ENCODE measurements at regions not wholly inside any gene's neighbourhood (a gene's known extent, or its start where the extent isn't known, plus 50 kb on each side); places are given as distances from the start of the nearest gene placed in this dataset.

- Histone ChIP-seq H3K4me3 (ENCODE audit: low read depth in 1 of 2, low read length in 2 of 2) (no peak overlapping the region), H3K27me3 (ENCODE audit: control insufficient read depth in 1 of 2, insufficient read depth in 2 of 2, low read length in 2 of 2) (no peaks in the 10 kb centered on the region), H3K36me3 (ENCODE audit: control insufficient read depth in 2 of 2, insufficient read depth in 2 of 2, low read length in 1 of 2) (no peaks in the 10 kb centered on the region), H3K4me1 (ENCODE audit: control insufficient read depth in 2 of 2, insufficient read depth in 2 of 2, low read length in 1 of 2) (peaks cover 0 to 8% of the 10 kb centered on the region in 2 donors), H3K27ac (ENCODE audit: low read depth in 2 of 2, low read length in 1 of 2) (peak overlapping the region in 1 of 2 donors; percentile 47), H3K9me3 (ENCODE audit: control insufficient read depth in 2 of 2, insufficient read depth in 1 of 2, low read depth in 1 of 2, low read length in 1 of 2) (no peaks in the 10 kb centered on the region)
- WGBS, 2 donors = 63 to 70% methylated on average over 4 of the region's 4 CpGs
These were observed 131.5 kb downstream of the SOCS6 start for GRCh38 chr18:70420146-70420898.

GRCh38 chr18:70419526-70419925 lies 130.7 kb downstream of the SOCS6 start:
- Histone ChIP-seq H3K9me3 (ENCODE audit: control insufficient read depth in 2 of 2, insufficient read depth in 1 of 2, low read depth in 1 of 2, low read length in 1 of 2) (no peaks in the 10 kb centered on the region), H3K36me3 (ENCODE audit: control insufficient read depth in 2 of 2, insufficient read depth in 2 of 2, low read length in 1 of 2) (no peaks in the 10 kb centered on the region), H3K4me3 (ENCODE audit: low read depth in 1 of 2, low read length in 2 of 2) (no peak overlapping the region), H3K4me1 (ENCODE audit: control insufficient read depth in 2 of 2, insufficient read depth in 2 of 2, low read length in 1 of 2) (peaks cover 0 to 8% of the 10 kb centered on the region in 2 donors), H3K27me3 (ENCODE audit: control insufficient read depth in 1 of 2, insufficient read depth in 2 of 2, low read length in 2 of 2) (no peaks in the 10 kb centered on the region), H3K27ac (ENCODE audit: low read depth in 2 of 2, low read length in 1 of 2) (no peak overlapping the region)
- WGBS, 2 donors = 66 to 71% methylated on average over 3 of the region's 3 CpGs

- 72 to 76% methylated on average over 12 of the region's 12 CpGs for WGBS, 2 donors
- H3K36me3 ChIP-seq (ENCODE audit: control insufficient read depth in 2 of 2, insufficient read depth in 2 of 2, low read length in 1 of 2) = no peaks in the 10 kb centered on the region
- no peak overlapping the region for H3K27ac ChIP-seq (ENCODE audit: low read depth in 2 of 2, low read length in 1 of 2)
- H3K4me3 ChIP-seq (ENCODE audit: low read depth in 1 of 2, low read length in 2 of 2) = no peak overlapping the region
- peaks cover 0 to 8% of the 10 kb centered on the region in 2 donors for H3K4me1 ChIP-seq (ENCODE audit: control insufficient read depth in 2 of 2, insufficient read depth in 2 of 2, low read length in 1 of 2)
- no peaks in the 10 kb centered on the region for H3K9me3 ChIP-seq (ENCODE audit: control insufficient read depth in 2 of 2, insufficient read depth in 1 of 2, low read depth in 1 of 2, low read length in 1 of 2)
- H3K27me3 ChIP-seq (ENCODE audit: control insufficient read depth in 1 of 2, insufficient read depth in 2 of 2, low read length in 2 of 2) = no peaks in the 10 kb centered on the region
These were observed 129.9 kb downstream of the SOCS6 start for GRCh38 chr18:70418546-70419311.

DNA sequence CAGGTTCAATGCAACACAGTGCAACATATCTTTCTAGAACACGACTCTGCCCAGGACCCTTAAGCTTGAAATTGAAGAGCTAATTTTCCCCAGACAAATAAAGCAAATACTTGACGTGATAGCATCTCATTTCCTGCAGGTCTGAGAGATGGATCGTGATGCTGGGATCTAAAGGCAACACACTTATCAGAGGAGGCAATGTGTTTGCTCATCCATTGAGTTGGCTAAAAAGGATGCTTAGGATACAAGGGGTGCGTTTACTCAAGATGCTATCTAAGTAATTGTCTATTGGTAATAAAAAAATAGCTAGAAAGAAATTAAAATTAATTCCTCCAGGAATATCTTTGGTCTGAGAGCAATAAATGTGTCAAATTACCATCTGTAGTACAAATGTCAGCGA lies 129.0 kb downstream of the SOCS6 start:
- no peaks in the 10 kb centered on the region for H3K36me3 ChIP-seq (ENCODE audit: control insufficient read depth in 2 of 2, insufficient read depth in 2 of 2, low read length in 1 of 2)
- WGBS, 2 donors = 66 to 76% methylated on average over 5 of the region's 5 CpGs

GRCh38 chr18:70416496-70416895 lies 127.7 kb downstream of the SOCS6 start:
- 78 to 81% methylated on average over 8 of the region's 8 CpGs for WGBS, 2 donors
- peak overlapping the region in 1 of 2 donors; percentile 78 for H3K27ac ChIP-seq (ENCODE audit: low read depth in 2 of 2, low read length in 1 of 2)
- no peaks in the 10 kb centered on the region for H3K4me1 ChIP-seq (ENCODE audit: control insufficient read depth in 2 of 2, insufficient read depth in 2 of 2, low read length in 1 of 2)
- no peaks in the 10 kb centered on the region for H3K27me3 ChIP-seq (ENCODE audit: control insufficient read depth in 1 of 2, insufficient read depth in 2 of 2, low read length in 2 of 2)
- no peak overlapping the region for H3K4me3 ChIP-seq (ENCODE audit: low read depth in 1 of 2, low read length in 2 of 2)
- H3K36me3 ChIP-seq (ENCODE audit: control insufficient read depth in 2 of 2, insufficient read depth in 2 of 2, low read length in 1 of 2) = no peaks in the 10 kb centered on the region
- H3K9me3 ChIP-seq (ENCODE audit: control insufficient read depth in 2 of 2, insufficient read depth in 1 of 2, low read depth in 1 of 2, low read length in 1 of 2) = no peaks in the 10 kb centered on the region

More for the DNA sequence above, 129.0 kb downstream of the SOCS6 start:
- Histone ChIP-seq H3K27me3 (ENCODE audit: control insufficient read depth in 1 of 2, insufficient read depth in 2 of 2, low read length in 2 of 2) (no peaks in the 10 kb centered on the region), H3K27ac (ENCODE audit: low read depth in 2 of 2, low read length in 1 of 2) (no peak overlapping the region), H3K4me1 (ENCODE audit: control insufficient read depth in 2 of 2, insufficient read depth in 2 of 2, low read length in 1 of 2) (peaks cover 0 to 3% of the 10 kb centered on the region in 2 donors), H3K9me3 (ENCODE audit: control insufficient read depth in 2 of 2, insufficient read depth in 1 of 2, low read depth in 1 of 2, low read length in 1 of 2) (no peaks in the 10 kb centered on the region), H3K4me3 (ENCODE audit: low read depth in 1 of 2, low read length in 2 of 2) (no peak overlapping the region)

DNA sequence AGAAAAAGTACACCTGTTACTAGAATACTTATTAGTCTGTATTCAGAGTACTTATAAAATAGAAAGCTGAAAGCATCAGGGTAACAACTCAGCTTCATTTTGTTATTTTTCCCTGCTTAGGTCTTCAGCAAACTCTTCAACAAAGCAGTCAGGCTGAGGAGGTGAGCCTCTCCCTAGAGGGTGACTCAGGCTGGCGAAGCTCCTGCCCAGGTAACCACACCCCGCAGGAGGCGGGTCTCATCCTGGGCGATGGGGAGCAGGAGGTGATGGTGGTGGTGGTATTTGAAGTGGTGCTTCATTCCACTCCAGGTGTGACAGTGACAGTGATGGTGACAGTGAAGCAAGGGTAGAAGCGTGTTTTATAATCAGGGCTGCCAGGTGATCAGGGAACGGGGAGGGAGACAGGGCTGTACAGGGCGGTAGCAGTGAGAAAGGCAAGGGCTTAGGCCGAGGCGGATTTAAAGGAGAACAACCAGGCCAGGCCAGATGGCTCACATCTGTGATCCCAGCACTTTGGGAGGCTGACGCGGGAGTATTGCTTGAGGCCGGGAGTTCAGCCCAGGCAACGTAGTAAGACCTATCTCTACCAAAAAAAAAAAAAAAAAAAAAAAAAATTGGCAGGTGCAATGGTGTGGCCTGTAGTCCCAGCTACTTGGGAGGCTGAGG lies 127.1 kb downstream of the SOCS6 start:
- H3K36me3 ChIP-seq (ENCODE audit: control insufficient read depth in 2 of 2, insufficient read depth in 2 of 2, low read length in 1 of 2) = no peaks in the 10 kb centered on the region
- peak overlapping the region in 1 of 2 donors; percentile 78 for H3K27ac ChIP-seq (ENCODE audit: low read depth in 2 of 2, low read length in 1 of 2)
- no peak overlapping the region for H3K4me3 ChIP-seq (ENCODE audit: low read depth in 1 of 2, low read length in 2 of 2)
- H3K27me3 ChIP-seq (ENCODE audit: control insufficient read depth in 1 of 2, insufficient read depth in 2 of 2, low read length in 2 of 2) = no peaks in the 10 kb centered on the region
- H3K9me3 ChIP-seq (ENCODE audit: control insufficient read depth in 2 of 2, insufficient read depth in 1 of 2, low read depth in 1 of 2, low read length in 1 of 2) = no peaks in the 10 kb centered on the region
- H3K4me1 ChIP-seq (ENCODE audit: control insufficient read depth in 2 of 2, insufficient read depth in 2 of 2, low read length in 1 of 2) = no peaks in the 10 kb centered on the region
- 55 to 72% methylated on average over 13 of the region's 13 CpGs for WGBS, 2 donors

GRCh38 chr18:70414315-70414900 lies 125.6 kb downstream of the SOCS6 start:
- Histone ChIP-seq H3K9me3 (ENCODE audit: control insufficient read depth in 2 of 2, insufficient read depth in 1 of 2, low read depth in 1 of 2, low read length in 1 of 2) (no peaks in the 10 kb centered on the region), H3K4me3 (ENCODE audit: low read depth in 1 of 2, low read length in 2 of 2) (no peak overlapping the region), H3K27ac (ENCODE audit: low read depth in 2 of 2, low read length in 1 of 2) (no peak overlapping the region), H3K27me3 (ENCODE audit: control insufficient read depth in 1 of 2, insufficient read depth in 2 of 2, low read length in 2 of 2) (no peaks in the 10 kb centered on the region), H3K36me3 (ENCODE audit: control insufficient read depth in 2 of 2, insufficient read depth in 2 of 2, low read length in 1 of 2) (no peaks in the 10 kb centered on the region), H3K4me1 (ENCODE audit: control insufficient read depth in 2 of 2, insufficient read depth in 2 of 2, low read length in 1 of 2) (no peaks in the 10 kb centered on the region)
- 60 to 65% methylated on average over 6 of the region's 6 CpGs for WGBS, 2 donors

- no peaks in the 10 kb centered on the region for H3K27me3 ChIP-seq (ENCODE audit: control insufficient read depth in 1 of 2, insufficient read depth in 2 of 2, low read length in 2 of 2)
- WGBS, 2 donors = 81 to 88% methylated on average over 3 of the region's 3 CpGs
- no peak overlapping the region for H3K4me3 ChIP-seq (ENCODE audit: low read depth in 1 of 2, low read length in 2 of 2)
These were observed 124.6 kb downstream of the SOCS6 start for GRCh38 chr18:70413455-70413854.

GRCh38 chr18:70411876-70412435 lies 123.1 kb downstream of the SOCS6 start:
- Histone ChIP-seq H3K4me3 (ENCODE audit: low read depth in 1 of 2, low read length in 2 of 2) (no peak overlapping the region), H3K9me3 (ENCODE audit: control insufficient read depth in 2 of 2, insufficient read depth in 1 of 2, low read depth in 1 of 2, low read length in 1 of 2) (no peaks in the 10 kb centered on the region), H3K4me1 (ENCODE audit: control insufficient read depth in 2 of 2, insufficient read depth in 2 of 2, low read length in 1 of 2) (no peaks in the 10 kb centered on the region), H3K27me3 (ENCODE audit: control insufficient read depth in 1 of 2, insufficient read depth in 2 of 2, low read length in 2 of 2) (no peaks in the 10 kb centered on the region), H3K27ac (ENCODE audit: low read depth in 2 of 2, low read length in 1 of 2) (no peak overlapping the region), H3K36me3 (ENCODE audit: control insufficient read depth in 2 of 2, insufficient read depth in 2 of 2, low read length in 1 of 2) (no peaks in the 10 kb centered on the region)
- 38 to 40% methylated on average over 6 of the region's 6 CpGs for WGBS, 2 donors

More at GRCh38 chr18:70413455-70413854, 124.6 kb downstream of the SOCS6 start:
- H3K9me3 ChIP-seq (ENCODE audit: control insufficient read depth in 2 of 2, insufficient read depth in 1 of 2, low read depth in 1 of 2, low read length in 1 of 2) = no peaks in the 10 kb centered on the region
- H3K4me1 ChIP-seq (ENCODE audit: control insufficient read depth in 2 of 2, insufficient read depth in 2 of 2, low read length in 1 of 2) = no peaks in the 10 kb centered on the region
- H3K36me3 ChIP-seq (ENCODE audit: control insufficient read depth in 2 of 2, insufficient read depth in 2 of 2, low read length in 1 of 2) = no peaks in the 10 kb centered on the region
- no peak overlapping the region for H3K27ac ChIP-seq (ENCODE audit: low read depth in 2 of 2, low read length in 1 of 2)
